ENCODE measurements at regions not wholly inside any gene's neighbourhood (a gene's known extent, or its start where the extent isn't known, plus 50 kb on each side); places are given as distances from the start of the nearest gene placed in this dataset.
"Not testable (repeated sequence)": the region's sequence is repeated elsewhere in the genome, so short reads cannot be mapped to it uniquely, and the experiment has no call there.

GRCh38 chr13:62473944-62474237, 1058.2 kb upstream of the PCDH20 start:
- Histone ChIP-seq H3K9me3 (ENCODE audit: low read depth, low read length) (no peaks in the 10 kb centered on the region), H3K27me3 (ENCODE audit: insufficient read depth, low read length) (no peaks in the 10 kb centered on the region), H3K27ac (ENCODE audit: low read depth, low read length) (no peak overlapping the region), H3K4me1 (ENCODE audit: insufficient read depth, low read length) (no peaks in the 10 kb centered on the region), H2AFZ (ENCODE audit: low read length) (no peak overlapping the region), H4K20me1 (ENCODE audit: insufficient read depth, low read length) (no peaks in the 10 kb centered on the region), H3K36me3 (ENCODE audit: insufficient read depth, low read length) (no peaks in the 10 kb centered on the region), H3K79me2 (ENCODE audit: insufficient read depth, low read length) (no peaks in the 10 kb centered on the region), H3K4me2 (ENCODE audit: insufficient read depth, low read length) (no peak overlapping the region), H3K4me3 (ENCODE audit: insufficient read depth, low read length) (no peak overlapping the region)
- no peak for DNase-seq (ENCODE audit: insufficient read length, low spot score, missing footprints)
- TF ChIP-seq CTCF (IDR thresholded peaks at IDR 0.05; ENCODE audit: extremely low read depth, low read depth, low read length) = no peak

- no peaks in the 10 kb centered on the region for H3K4me1 ChIP-seq (ENCODE audit: insufficient read depth, low read length)
- no peaks in the 10 kb centered on the region for H3K79me2 ChIP-seq (ENCODE audit: insufficient read depth, low read length)
- no peak overlapping the region for H3K4me3 ChIP-seq (ENCODE audit: insufficient read depth, low read length)
- H3K4me2 ChIP-seq (ENCODE audit: insufficient read depth, low read length) = no peak overlapping the region
- H3K27ac ChIP-seq (ENCODE audit: low read depth, low read length) = no peak overlapping the region
- no peaks in the 10 kb centered on the region for H3K36me3 ChIP-seq (ENCODE audit: insufficient read depth, low read length)
- no peak for DNase-seq (ENCODE audit: insufficient read length, low spot score, missing footprints)
- no peak overlapping the region for H2AFZ ChIP-seq (ENCODE audit: low read length)
- no peak for TF ChIP-seq CTCF (IDR thresholded peaks at IDR 0.05; ENCODE audit: extremely low read depth, low read depth, low read length)
- no peaks in the 10 kb centered on the region for H4K20me1 ChIP-seq (ENCODE audit: insufficient read depth, low read length)
- H3K27me3 ChIP-seq (ENCODE audit: insufficient read depth, low read length) = no peaks in the 10 kb centered on the region
- H3K9me3 ChIP-seq (ENCODE audit: low read depth, low read length) = no peaks in the 10 kb centered on the region
Observed at GRCh38 chr13:62473190-62473943, 1057.7 kb upstream of the PCDH20 start.

GRCh38 chr13:62453761-62454160, 1038.1 kb upstream of the PCDH20 start:
- no peaks in the 10 kb centered on the region for H3K9me3 ChIP-seq (ENCODE audit: low read depth, low read length)
- H3K79me2 ChIP-seq (ENCODE audit: insufficient read depth, low read length) = no peaks in the 10 kb centered on the region
- no peak for TF ChIP-seq CTCF (IDR thresholded peaks at IDR 0.05; ENCODE audit: extremely low read depth, low read depth, low read length)
- no peak for DNase-seq (ENCODE audit: insufficient read length, low spot score, missing footprints)
- no peak overlapping the region for H3K4me2 ChIP-seq (ENCODE audit: insufficient read depth, low read length)
- no peak overlapping the region for H2AFZ ChIP-seq (ENCODE audit: low read length)
- no peak overlapping the region for H3K27ac ChIP-seq (ENCODE audit: low read depth, low read length)
- no peak overlapping the region for H3K4me3 ChIP-seq (ENCODE audit: insufficient read depth, low read length)
- H4K20me1 ChIP-seq (ENCODE audit: insufficient read depth, low read length) = no peaks in the 10 kb centered on the region
- no peaks in the 10 kb centered on the region for H3K4me1 ChIP-seq (ENCODE audit: insufficient read depth, low read length)
- no peaks in the 10 kb centered on the region for H3K27me3 ChIP-seq (ENCODE audit: insufficient read depth, low read length)
- no peaks in the 10 kb centered on the region for H3K36me3 ChIP-seq (ENCODE audit: insufficient read depth, low read length)

- no peaks in the 10 kb centered on the region for H3K4me1 ChIP-seq (ENCODE audit: insufficient read depth, low read length)
- H3K9me3 ChIP-seq (ENCODE audit: low read depth, low read length) = peaks cover 3% of the 10 kb centered on the region
- no peak for TF ChIP-seq CTCF (IDR thresholded peaks at IDR 0.05; ENCODE audit: extremely low read depth, low read depth, low read length)
- no peaks in the 10 kb centered on the region for H3K36me3 ChIP-seq (ENCODE audit: insufficient read depth, low read length)
- H4K20me1 ChIP-seq (ENCODE audit: insufficient read depth, low read length) = no peaks in the 10 kb centered on the region
- no peaks in the 10 kb centered on the region for H3K79me2 ChIP-seq (ENCODE audit: insufficient read depth, low read length)
- no peaks in the 10 kb centered on the region for H3K27me3 ChIP-seq (ENCODE audit: insufficient read depth, low read length)
- H3K27ac ChIP-seq (ENCODE audit: low read depth, low read length) = no peak overlapping the region
- no peak for DNase-seq (ENCODE audit: insufficient read length, low spot score, missing footprints)
- no peak overlapping the region for H3K4me3 ChIP-seq (ENCODE audit: insufficient read depth, low read length)
- H3K4me2 ChIP-seq (ENCODE audit: insufficient read depth, low read length) = no peak overlapping the region
- H2AFZ ChIP-seq (ENCODE audit: low read length) = no peak overlapping the region
Observed at GRCh38 chr13:62450759-62451158, 1035.1 kb upstream of the PCDH20 start.

- H2AFZ ChIP-seq (ENCODE audit: low read length) = not testable (repeated sequence)
Observed at GRCh38 chr13:62447771-62448382, 1032.2 kb upstream of the PCDH20 start.

More at GRCh38 chr13:62447771-62448382, 1032.2 kb upstream of the PCDH20 start:
- H3K79me2 ChIP-seq (ENCODE audit: insufficient read depth, low read length); H3K4me2 ChIP-seq (ENCODE audit: insufficient read depth, low read length); H3K4me1 ChIP-seq (ENCODE audit: insufficient read depth, low read length); DNase-seq (ENCODE audit: insufficient read length, low spot score, missing footprints); H3K27me3 ChIP-seq (ENCODE audit: insufficient read depth, low read length); H4K20me1 ChIP-seq (ENCODE audit: insufficient read depth, low read length); H3K9me3 ChIP-seq (ENCODE audit: low read depth, low read length); H3K36me3 ChIP-seq (ENCODE audit: insufficient read depth, low read length); H3K27ac ChIP-seq (ENCODE audit: low read depth, low read length); H3K4me3 ChIP-seq (ENCODE audit: insufficient read depth, low read length): not testable (repeated sequence)

All from osteoblast (primary cell).